ENCODE measurements at regions not wholly inside any gene's neighbourhood (a gene's known extent, or its start where the extent isn't known, plus 50 kb on each side); places are given as distances from the start of the nearest gene placed in this dataset.

GRCh38 chr2:10498525-10499274 lies 50.6 kb upstream of the ODC1 start:
- DNase-seq (ENCODE audit: low read depth, low spot score), result no peak

All from ELF-1 (cell line).